HG03060 (cell line): ENCODE measurements at regions not wholly inside any gene's neighbourhood (a gene's known extent, or its start where the extent isn't known, plus 50 kb on each side); places are given as distances from the start of the nearest gene placed in this dataset.
"Not testable (repeated sequence)": the region's sequence is repeated elsewhere in the genome, so short reads cannot be mapped to it uniquely, and the experiment has no call there.

Experiments
- ATAC-seq: cut with Tn5 transposase; IDR thresholded peaks from one replicate; pipeline ENCODE4 v1.9.1; 2021; ENCODE audit warnings: low read depth, moderate number of reproducible peaks; ENCODE audit not compliant: unreplicated experiment

GRCh38 chr3:22372292-22373062 lies 621.5 kb upstream of the ZNF385D start:
- no peak for ATAC-seq

DNA sequence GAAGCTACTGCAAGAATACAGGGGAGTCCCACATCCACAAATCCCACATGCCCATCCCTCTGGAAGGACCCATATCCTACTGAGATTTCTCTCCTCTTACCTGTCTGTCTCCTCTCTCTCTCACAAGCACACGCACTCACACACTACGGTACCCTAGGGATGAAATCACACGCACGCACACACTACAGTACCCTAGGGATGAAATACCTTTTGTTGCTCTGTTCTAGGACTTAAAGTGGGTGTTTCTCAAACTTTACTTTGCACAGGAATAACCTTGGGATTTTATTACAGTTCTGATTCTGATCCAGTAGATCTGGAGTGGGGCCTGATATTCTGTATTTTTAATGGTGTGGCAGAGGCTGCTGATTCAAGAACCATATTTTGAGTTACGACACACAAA lies 622.2 kb upstream of the ZNF385D start:
- ATAC-seq: no peak

- no peak for ATAC-seq
Observed at GRCh38 chr3:22373827-22374226, 622.8 kb upstream of the ZNF385D start.

- ATAC-seq: no peak
Observed at GRCh38 chr3:22377421-22377820, 626.4 kb upstream of the ZNF385D start.

- ATAC-seq: no peak
Observed at GRCh38 chr3:22378869-22379268, 627.9 kb upstream of the ZNF385D start.

DNA sequence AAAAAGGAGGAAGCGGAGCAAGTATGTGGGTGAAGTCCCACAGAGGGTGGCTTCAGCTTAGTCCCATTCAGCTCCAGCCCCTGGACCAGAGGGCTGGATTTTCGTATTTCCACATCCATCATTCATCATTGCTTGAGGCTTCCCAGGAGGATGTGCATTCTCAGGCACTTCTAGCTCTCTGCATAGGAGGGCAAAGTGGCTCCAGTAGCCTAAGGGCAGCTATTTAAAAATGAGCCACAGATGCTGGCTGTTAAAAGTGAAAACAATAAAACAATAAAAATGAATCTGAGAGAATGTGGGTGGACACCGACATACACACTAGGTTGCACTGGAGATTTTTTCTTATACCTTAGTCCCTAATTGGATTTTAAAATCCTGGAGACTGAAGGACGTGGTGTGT lies 629.2 kb upstream of the ZNF385D start:
- ATAC-seq: no peak

- ATAC-seq: not testable (repeated sequence)
Observed at GRCh38 chr3:22381564-22381963, 630.6 kb upstream of the ZNF385D start.

- no peak for ATAC-seq
Observed at GRCh38 chr3:22383285-22383684, 632.3 kb upstream of the ZNF385D start.

- no peak for ATAC-seq
Observed at GRCh38 chr3:22386107-22386506, 635.1 kb upstream of the ZNF385D start.

DNA sequence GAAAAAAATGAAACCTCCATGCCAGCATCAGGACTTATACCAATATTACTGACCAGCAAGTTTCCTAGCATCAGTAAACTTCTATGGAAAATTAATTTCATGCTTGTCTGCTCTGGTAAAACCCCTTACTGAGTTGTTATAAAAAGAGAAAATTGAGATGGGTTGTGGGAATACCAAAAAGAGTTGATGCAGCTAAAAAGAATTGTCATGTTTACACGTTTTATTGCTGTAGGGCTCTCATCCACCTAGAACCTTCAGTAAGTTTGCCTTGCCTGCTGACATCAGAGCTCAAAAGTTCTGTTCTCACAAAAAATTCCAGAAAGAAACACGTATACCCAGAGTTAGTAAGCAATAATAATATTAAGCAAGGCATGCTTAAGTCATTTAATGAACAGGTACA lies 641.3 kb upstream of the ZNF385D start:
- no peak for ATAC-seq

- ATAC-seq: no peak
Observed at GRCh38 chr3:22392859-22393258, 641.8 kb upstream of the ZNF385D start.

DNA sequence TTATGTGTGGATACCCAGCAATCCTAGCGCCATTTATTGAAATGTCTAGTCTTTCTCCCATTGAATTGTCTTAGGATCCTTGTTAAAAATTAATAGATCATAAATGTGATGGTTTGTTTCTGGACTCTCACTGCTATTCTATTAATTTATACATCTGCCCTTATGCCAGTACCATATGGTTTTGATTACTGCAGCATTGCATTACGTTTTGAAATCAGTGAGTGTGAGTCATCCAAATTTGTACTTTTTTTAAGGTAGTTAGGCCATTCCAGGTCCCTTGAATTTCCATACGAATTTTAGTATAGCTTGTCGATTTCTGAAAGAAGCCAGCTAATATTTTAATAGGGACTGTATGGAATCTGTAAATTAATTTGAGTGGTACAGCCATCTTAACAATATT lies 648.6 kb upstream of the ZNF385D start:
- ATAC-seq: no peak

DNA sequence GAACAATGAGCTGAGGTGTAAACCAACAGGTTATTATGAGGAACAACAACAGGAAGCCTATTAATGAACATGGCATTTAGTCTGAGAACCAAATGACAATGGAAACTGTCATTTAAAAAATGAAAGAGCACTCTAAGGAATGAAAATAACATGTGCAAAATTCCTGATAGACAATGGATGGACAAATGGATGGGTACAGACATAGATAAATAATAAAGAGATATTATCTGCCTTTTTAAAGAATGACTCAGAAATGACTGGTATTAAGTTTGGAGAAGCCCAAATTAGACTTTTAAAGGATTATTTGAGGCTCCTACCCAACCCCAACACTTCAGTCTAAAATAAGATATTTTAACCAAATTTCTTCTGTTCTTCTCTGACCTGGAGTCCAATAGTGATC lies 650.5 kb upstream of the ZNF385D start:
- no peak for ATAC-seq

DNA sequence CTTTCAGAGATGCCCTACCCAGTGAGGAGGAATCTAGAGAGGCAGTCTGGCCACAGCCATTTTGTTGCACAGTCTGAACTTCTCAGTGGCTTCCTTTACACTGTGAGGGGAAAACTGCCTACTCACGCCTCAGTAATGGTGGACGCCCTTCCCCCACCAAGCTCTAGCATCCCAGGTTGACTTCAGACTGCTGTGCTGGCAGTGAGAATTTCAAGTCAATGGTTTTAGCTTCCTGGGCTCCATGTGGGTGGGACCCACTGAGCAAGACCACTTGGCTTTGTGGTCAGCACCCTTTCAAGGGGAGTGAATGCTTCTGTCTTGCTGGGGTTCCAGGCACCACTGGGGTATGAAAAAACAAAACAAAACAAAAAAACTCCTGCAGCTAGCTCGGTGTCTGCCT lies 663.2 kb upstream of the ZNF385D start:
- ATAC-seq: no peak

GRCh38 chr3:22416838-22417446 lies 665.9 kb upstream of the ZNF385D start:
- ATAC-seq: not testable (repeated sequence)

DNA sequence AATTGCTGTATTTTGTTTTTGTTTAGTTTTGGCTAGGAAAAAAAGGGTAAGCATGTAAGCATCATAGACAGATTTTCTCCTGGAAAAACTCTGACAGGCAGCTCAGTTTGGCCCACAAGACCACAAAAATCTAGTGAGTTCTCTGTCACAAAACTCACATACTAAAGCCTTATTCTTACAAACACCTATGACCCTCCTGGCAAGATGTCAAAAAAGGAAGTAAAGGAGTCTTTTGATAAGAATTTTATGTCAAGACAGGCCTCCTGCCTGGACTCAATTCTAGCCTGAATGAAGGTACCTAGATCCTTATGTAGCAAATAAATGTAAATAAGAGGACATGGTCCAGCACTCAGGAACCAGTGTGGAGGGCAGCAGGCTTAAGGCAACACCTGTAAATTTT lies 668.3 kb upstream of the ZNF385D start:
- no peak for ATAC-seq

GRCh38 chr3:22421589-22421988 lies 670.6 kb upstream of the ZNF385D start:
- no peak for ATAC-seq

GRCh38 chr3:22431334-22431733 lies 680.3 kb upstream of the ZNF385D start:
- ATAC-seq: no peak

DNA sequence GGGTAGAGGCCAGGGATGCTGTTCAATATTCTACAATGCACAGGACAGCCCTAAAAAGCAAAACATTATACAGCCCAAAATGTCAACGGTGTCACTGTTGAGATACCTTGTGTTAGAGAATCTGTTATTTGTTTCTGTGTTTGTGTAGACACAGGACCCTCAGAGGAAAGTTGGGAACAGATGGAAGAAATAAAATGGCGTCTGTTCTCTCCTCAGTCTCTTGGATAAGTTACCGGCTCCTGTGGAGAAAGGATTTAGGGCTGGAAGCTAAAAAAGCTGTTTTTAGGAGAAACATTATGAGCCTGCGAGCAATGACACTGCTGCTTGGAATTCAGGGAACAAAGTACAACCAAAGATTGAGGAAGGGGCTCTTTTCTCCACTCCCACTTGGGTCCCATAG lies 688.6 kb upstream of the ZNF385D start:
- no peak for ATAC-seq

DNA sequence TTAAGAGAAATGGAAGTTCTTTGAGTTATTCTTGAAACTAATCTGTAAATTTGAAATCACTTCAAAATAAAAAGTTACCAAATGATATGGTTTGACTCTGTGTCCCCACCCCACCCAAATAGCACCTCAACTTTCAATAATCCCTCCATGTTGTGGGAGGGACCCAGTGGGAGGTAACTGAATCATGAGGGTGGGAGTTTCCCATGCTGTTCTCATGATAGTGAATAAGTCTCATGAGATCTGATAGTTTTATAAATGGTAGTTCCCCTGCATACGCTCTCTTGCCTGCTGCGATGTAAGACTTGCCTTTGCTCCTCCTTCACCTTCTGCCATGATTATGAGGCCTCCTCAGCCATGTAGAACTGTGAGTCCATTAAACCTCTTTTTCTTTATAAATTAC lies 690.7 kb upstream of the ZNF385D start:
- no peak for ATAC-seq

DNA sequence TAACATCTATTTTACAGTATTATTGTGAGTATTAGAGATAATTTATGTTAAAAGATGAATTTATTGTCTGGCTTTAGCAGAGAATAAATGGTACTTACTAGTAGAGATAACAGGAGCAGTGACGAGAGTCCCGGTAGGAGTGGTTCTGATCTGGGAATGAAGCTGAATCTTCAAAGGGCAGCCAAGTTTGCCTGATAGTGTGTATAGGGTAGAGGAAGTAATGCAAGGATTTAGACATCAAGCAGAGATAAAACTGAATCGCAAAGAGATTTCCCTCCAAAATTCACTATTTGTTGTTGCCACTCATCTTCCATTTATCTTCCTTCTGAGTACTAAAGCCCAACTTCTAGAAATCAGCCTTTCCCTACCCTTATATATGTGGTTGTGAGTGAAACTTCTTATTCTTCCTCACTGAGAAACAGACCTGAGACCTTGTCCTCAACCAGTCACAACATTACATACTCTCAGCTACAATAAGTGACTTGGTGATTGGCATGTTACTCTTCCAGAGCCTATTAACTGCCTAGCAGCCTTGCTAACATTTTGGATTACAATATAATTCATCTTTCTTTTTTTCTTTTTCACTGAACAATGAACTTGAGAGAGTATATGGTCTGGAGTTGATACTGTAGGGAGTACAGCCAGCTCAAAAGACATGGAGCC lies 692.7 kb upstream of the ZNF385D start:
- no peak for ATAC-seq

DNA sequence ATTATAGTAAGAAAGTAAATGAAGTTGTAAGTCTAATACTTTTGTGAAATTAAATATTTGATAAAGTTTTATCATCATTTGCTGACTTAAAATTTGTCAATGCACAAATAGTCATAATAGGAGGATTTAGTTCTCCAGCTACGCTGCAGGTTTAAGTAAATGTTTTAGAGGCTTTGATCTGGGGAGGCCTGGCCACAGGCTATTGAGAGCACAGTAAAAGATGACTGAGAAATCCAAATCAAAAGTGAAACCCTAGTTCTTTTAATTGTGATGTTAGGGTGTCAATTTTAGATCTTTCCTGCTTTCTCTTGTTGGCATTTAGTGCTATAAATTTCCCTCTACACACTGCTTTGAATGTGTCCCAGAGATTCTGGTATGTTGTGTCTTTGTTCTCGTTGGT lies 694.3 kb upstream of the ZNF385D start:
- not testable (repeated sequence) for ATAC-seq
